ENCODE measurements at regions not wholly inside any gene's neighbourhood (a gene's known extent, or its start where the extent isn't known, plus 50 kb on each side); places are given as distances from the start of the nearest gene placed in this dataset.
A peak's percentile ranks its signal among the peaks of the same experiment; 100 is the strongest.
"Not testable (repeated sequence)": the region's sequence is repeated elsewhere in the genome, so short reads cannot be mapped to it uniquely, and the experiment has no call there.

GRCh38 chr20:53891306-53891894 is 179.0 kb downstream of the BCAS1 start:
- no peak for DNase-seq (ENCODE audit: low read depth in 2 of 2)

- no peak for DNase-seq (ENCODE audit: low read depth in 2 of 2)
Measured at GRCh38 chr20:53890443-53891305, 179.7 kb downstream of the BCAS1 start.

GRCh38 chr20:53889411-53890148 is 180.8 kb downstream of the BCAS1 start:
- no peak for DNase-seq (ENCODE audit: low read depth in 2 of 2)

GRCh38 chr20:53888951-53889350 is 181.4 kb downstream of the BCAS1 start:
- no peak for DNase-seq (ENCODE audit: low read depth in 2 of 2)

GRCh38 chr20:53888510-53888909 is 181.9 kb downstream of the BCAS1 start:
- DNase-seq (ENCODE audit: low read depth in 2 of 2), result no peak

- DNase-seq (ENCODE audit: low read depth in 2 of 2), result no peak
Measured at GRCh38 chr20:53887973-53888372, 182.4 kb downstream of the BCAS1 start.

- DNase-seq (ENCODE audit: low read depth in 2 of 2), result peak in 1 of 2 donors; percentile 25
Measured at GRCh38 chr20:53884859-53885541, 185.4 kb downstream of the BCAS1 start.

- peak in 1 of 2 donors; percentile 14 for DNase-seq (ENCODE audit: low read depth in 2 of 2)
Measured at GRCh38 chr20:53883098-53883911, 187.1 kb downstream of the BCAS1 start.

- DNase-seq (ENCODE audit: low read depth in 2 of 2), result not testable (repeated sequence)
Measured at GRCh38 chr20:53882438-53882986, 187.9 kb downstream of the BCAS1 start.

- DNase-seq (ENCODE audit: low read depth in 2 of 2), result no peak
Measured at GRCh38 chr20:53881362-53881761, 189.0 kb downstream of the BCAS1 start.

- DNase-seq (ENCODE audit: low read depth in 2 of 2), result no peak
Measured at GRCh38 chr20:53880108-53880641, 190.2 kb downstream of the BCAS1 start.

- no peak for DNase-seq (ENCODE audit: low read depth in 2 of 2)
Measured at GRCh38 chr20:53879048-53879684, 191.2 kb downstream of the BCAS1 start.

GRCh38 chr20:53878262-53879047 is 191.9 kb downstream of the BCAS1 start:
- DNase-seq (ENCODE audit: low read depth in 2 of 2), result no peak

- no peak for DNase-seq (ENCODE audit: low read depth in 2 of 2)
Measured at GRCh38 chr20:53876956-53877355, 193.4 kb downstream of the BCAS1 start.

- DNase-seq (ENCODE audit: low read depth in 2 of 2), result no peak
Measured at GRCh38 chr20:53876470-53876869, 193.9 kb downstream of the BCAS1 start.

- DNase-seq (ENCODE audit: low read depth in 2 of 2), result no peak
Measured at GRCh38 chr20:53875452-53875851, 194.9 kb downstream of the BCAS1 start.

GRCh38 chr20:53874706-53875105 is 195.7 kb downstream of the BCAS1 start:
- no peak for DNase-seq (ENCODE audit: low read depth in 2 of 2)

GRCh38 chr20:53874104-53874503 is 196.3 kb downstream of the BCAS1 start:
- DNase-seq (ENCODE audit: low read depth in 2 of 2), result no peak

GRCh38 chr20:53873230-53873604 is 197.2 kb downstream of the BCAS1 start:
- DNase-seq (ENCODE audit: low read depth in 2 of 2), result no peak

All from activated CD4-positive, alpha-beta T cell treated with anti-CD3 and anti-CD28 coated beads for 24 hours (primary cell).